HG03064 (cell line): ENCODE measurements at regions not wholly inside any gene's neighbourhood (a gene's known extent, or its start where the extent isn't known, plus 50 kb on each side); places are given as distances from the start of the nearest gene placed in this dataset.
"Not testable (repeated sequence)": the region's sequence is repeated elsewhere in the genome, so short reads cannot be mapped to it uniquely, and the experiment has no call there.

Experiments
- ATAC-seq: cut with Tn5 transposase; IDR thresholded peaks from one replicate; pipeline ENCODE4 v1.9.1; 2021; ENCODE audit warnings: low read depth; ENCODE audit not compliant: unreplicated experiment

DNA sequence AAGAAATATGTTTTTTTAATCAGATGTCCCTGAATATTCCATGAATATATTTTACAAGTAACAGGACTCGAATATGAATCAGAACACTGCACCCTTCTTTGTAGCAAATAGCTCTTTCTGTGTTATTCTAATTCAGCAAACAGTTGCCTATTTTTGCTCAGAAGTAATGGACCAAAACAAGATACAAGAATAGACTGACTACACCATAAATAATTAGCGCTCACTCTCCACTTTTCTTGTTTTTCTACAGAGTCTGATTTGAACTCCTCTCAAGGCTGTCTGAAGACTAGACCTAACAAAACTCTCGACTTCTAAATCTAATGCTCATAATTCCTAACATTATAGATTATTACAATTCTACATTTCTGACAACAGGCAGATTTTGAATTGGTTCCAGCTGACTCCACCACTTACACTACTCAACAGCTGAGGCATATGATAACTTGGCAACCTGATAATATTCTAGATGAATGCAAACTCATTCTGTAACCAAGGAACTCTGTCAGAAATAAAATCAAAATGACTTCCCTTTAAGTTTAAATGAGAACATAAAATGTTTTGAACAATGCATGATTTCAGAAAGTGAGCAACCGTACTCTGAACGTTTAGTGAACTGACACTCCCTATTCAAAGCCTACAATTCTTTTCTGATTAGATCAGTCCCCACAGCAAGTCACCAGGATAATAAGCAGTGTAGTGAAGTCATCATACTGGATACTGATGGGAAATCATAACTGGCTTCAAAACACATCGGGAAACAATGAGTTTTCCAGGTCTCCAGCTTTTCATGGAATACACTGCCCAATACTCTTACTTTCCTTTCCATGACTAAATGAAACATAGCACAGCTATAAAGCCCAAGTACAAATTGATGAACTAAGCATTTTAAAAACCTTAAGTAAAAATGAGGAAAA lies 114.2 kb upstream of the BEND6 start:
- ATAC-seq: no peak

DNA sequence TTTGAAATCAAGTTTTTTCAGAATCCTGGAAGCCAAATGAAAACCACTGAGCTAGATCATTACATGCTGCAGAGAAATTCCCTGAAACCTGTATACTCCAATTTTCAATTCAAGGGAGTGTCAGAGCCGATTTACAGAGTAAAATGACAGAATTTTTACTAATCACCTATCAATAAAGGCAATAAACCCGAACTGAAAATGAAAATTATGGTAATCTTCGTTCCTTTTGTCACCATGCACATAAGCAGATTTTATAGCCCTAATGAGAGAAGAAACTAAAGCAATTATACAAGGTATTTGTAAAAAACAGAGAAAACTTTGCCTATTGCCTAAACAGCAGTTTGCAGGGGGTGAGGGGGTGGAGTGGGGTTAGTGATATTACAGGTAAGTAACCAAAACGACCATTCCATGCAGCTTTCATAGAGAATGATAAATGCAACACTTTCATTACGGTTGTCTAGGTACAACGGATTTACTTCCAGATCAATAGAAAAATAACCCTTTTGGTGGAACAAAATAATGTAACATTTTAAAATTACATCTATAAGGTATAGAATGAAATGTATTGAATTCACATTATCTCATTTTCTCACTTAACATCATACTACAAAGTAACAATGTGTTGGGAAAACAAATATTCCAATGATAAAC lies 115.2 kb upstream of the BEND6 start:
- ATAC-seq: no peak

DNA sequence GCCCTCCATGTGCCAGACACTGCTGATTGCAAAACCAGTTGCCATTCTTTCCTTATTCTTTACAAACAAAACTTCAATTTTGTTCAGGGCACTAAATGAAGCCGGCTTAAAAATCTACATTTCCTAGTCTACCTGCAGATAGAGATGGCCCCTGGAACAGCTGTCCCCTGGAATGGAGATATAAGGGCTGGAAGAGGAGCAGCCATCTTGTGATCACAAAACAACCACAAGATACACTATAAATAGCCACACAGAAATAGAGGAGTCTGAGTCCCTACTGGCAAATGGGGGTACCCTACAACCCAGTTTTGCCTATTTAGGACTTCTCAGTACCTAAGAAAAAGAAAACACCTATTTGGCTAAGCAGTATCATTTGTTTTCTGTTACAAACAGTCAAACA lies 115.9 kb upstream of the BEND6 start:
- ATAC-seq: no peak

DNA sequence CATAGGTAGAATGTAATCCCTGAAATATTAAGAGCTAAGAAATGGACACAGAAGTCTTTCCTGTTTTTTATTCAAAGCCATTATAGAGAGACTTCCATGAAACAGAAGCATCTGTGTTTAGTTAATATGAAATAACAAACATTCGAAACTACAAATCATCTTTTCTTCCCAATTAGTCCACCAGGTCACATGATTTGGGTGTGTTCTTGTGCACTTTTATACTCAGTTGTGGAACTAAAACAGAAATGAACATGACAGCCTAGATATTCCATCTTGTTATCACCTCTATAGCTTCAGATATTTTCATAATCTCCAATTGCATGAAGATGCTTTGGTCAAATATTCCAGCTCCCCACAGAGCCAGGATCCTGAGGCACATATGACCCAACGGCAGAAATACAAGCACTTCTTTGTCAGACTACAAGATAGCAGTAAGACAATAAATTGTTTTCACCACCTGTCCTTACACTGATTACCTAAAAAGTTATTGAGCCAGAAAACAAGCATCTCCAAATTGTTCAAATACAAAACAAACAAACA lies 116.8 kb upstream of the BEND6 start:
- ATAC-seq: no peak

DNA sequence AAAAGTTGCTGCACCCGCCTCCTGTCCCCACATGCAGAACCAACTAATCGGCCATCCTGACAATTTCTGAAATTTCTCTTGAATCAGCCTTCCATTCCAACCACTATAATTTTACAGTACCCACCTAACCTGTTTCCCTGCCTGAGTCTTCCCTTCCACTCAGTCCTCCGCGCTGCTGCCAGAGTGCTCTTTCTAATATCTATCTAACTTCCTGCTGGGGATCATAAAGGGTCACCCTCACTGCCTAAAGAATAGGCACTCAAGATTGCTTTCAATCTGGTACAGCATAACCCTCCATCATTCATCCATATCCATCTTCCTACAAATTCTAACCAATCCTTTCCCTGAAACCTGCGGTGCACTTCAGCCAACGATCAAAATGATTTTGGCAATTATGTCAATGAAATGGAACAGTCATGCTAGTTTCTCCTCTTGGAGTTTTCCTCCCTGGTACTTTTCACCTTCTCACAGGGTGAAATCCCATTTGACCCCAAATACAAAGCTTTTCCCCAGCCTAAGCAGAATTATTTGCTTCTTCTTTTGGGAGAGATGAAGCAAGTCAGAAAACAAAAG lies 117.5 kb upstream of the BEND6 start:
- no peak for ATAC-seq

DNA sequence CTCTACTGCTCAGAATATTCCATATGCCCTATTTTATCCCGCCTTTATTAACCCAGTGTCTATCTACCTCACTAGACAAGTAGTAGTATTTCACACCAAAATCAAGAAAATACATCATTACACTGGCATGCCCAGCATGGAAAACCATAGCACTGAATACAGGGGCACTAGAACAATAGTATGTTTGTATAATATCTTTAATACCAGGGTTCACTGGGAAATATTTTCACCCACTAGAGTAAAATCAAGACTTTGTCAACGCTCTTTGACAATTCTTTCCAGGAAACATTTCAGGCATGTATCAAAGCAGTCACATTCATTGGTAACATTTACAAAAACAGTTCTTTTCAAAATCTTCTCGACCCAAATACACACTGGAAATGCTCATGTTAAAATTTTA lies 119.3 kb upstream of the BEND6 start:
- ATAC-seq: no peak

DNA sequence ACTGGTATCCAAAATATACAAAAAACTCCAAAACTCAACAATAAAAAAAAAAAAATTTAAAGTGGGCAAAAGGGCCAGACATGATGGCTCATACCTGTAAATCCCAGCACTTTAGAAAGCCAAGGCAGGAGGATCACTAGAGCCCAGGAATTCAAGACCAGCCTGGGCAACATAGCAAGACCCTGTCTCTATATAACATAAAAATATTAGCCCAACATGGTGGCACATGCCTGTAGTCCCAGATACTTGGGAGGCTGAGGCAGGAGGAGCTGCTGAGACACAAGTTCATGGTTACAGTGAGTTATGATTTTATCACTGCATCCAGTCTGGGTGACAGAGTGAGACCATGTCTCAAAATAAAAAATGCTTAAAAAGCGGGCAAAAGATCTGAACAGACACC lies 121.0 kb upstream of the BEND6 start:
- no peak for ATAC-seq

DNA sequence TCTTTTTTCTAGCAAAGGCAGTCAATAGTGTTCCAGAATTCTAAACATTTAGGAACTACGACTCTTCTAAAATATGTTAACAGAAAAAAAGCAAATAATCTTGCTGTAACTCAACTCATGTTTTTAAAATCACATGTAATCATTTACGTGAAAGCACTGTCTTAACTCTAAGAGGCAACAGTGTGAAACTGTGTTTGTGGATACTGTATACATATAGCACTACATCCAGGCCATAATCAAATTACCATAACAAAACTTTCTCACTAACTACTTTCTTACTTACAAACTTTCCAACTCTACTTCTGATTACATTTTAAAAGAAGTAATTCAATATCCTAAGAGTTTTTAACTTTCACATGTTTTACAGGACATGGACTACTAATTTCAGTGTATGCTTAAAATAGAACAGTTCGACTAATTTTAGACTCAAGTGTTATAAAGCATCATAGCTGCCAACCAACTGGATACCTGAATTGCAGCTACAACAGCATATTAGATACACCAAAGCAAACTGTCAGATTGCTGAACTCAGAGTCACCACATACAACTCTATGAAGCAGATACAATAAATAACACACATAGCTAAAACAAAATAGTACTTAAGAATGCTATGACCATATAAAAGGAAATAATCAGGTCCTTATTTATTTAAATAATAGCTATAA lies 121.6 kb upstream of the BEND6 start:
- ATAC-seq: no peak

DNA sequence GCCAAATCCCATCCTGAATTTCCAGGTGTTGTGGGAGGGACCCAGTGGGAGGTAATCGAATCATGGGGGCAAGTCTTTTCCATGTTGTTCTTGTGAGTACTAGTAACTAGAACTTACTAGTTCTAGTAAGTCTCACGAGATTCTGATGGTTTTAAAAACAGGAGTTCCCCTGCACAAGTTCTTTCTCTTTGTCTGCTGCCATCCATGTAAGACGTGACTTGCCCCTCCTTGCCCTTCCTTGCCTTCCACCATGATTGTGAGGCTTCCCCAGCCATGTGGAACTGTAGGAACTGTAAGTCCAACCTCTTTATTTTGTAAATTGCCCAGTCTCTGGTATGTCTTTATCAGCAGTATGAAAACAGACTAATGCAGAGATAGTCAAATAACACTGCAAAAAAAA lies 122.7 kb upstream of the BEND6 start:
- ATAC-seq: no peak

DNA sequence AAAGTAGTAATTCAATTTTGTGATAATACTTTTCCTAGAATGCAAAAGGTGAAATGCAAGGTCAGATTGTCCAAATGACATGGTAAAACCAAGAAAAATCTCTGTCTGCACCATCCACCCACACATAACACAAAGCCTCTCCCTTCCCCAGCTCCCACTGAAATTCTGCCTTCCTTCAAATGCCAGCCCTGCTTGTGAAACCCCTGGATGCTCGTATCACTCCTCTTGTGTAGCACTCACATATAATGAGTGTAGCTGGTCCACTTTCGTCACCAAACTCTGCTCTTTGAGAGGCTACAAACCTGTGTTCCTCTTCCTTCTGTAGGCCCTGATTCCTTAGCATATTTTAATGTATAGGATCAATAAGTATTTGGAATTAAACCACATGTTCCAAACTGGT lies 123.6 kb upstream of the BEND6 start:
- no peak for ATAC-seq

DNA sequence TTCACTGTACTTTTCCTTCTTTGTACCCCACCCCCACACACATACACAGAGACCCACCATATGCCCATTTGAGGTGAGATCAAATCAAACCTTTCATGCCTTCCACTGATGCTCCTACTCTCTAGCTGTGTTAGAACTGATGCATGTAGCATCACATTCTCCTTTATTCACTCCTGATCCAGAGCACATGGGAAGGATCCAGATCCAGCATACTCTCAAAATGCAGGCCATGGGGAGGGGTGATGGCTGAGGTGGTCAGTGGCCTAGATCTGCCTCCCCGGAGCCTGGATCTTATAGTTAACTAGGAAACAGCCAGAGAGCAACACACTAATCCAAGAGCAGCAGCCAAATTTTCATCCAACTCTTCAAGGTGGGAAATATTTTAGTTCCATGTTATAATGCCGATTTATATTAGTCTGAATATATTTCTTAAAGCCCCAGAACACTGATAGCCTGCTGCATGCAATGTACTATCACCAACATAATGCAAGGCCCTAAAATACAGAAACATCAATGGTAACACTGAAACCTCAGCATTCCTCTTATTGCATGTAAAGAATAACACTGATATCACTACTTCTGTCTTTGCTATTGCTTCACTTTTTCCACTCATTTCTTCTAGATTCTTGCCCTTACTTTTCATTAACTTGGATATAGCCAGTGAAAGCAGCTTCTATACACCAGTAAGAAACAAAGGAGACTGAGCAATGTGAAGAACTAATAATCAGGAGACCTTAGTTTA lies 126.8 kb upstream of the BEND6 start:
- no peak for ATAC-seq

DNA sequence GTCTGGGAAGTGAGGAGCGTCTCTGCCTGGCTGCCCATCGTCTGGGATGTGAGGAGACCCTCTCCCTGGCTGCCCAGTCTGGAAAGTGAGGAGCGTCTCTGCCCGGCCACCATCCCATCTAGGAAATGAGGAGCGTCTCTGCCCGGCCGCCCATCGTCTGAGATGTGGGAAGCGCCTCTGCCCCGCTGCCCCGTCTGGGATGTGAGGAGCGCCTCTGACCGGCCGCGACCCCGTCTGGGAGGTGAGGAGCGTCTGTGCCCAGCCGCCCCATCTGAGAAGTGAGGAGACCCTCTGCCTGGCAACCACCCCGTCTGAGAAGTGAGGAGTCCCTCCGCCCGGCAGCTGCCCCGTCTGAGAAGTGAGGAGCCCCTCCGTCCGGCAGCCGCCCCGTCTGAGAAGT lies 130.5 kb upstream of the BEND6 start:
- ATAC-seq: not testable (repeated sequence)

DNA sequence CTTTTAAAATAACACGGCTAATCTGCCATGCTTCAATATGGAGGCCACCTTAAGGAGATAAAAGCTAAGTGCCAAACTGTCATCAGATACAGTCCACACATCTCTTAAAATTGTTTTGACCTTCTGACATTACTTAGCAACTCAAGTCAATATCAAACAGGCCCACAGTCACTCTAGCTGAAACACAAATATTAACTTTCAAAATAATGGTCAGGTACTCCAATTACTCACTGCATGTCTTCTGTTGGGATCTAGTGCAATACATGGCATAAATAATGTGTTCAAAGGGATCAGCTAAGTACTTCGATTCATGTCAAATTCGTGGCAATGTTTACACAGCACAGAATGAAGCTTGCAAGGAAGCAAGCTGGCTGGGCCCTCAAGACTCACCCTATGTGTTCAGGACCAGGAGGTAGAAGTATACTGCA lies 133.9 kb upstream of the BEND6 start:
- ATAC-seq: no peak

DNA sequence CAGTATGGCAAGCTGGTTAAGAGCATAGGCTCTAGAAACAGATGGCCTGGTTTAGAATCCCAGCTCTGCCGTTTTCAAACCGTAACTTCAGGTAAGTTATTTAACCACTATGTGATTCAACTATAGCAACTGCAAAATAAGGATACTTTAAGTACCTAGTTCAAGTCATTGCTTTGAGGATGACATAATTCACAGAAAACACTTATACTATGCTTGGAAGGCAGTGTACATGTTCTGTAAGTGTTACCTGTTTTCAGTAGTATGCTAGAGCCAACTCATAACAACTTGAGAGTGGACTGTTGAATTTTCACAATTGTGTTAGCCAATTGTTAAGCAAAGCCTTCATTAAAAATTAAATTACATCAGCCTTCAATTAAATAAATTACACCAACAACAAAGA lies 134.8 kb upstream of the BEND6 start:
- no peak for ATAC-seq

DNA sequence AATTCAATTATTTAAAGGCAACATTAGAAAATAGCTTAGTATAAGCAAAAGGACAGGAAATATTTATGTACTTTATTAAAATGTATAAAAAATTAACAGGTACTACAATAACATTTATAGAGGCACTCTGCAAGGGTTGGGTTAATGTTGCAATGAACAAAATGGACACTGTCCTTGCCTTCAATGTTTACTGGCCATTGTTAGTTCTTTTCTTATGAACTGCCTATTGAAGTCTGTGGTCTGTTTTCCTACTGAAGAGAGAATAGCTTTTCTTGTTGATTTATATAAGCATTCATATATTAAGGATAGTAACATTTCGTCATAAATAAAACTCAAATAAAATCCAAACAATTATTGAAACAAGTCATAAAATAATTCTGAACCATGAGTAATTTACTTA lies 135.3 kb upstream of the BEND6 start:
- no peak for ATAC-seq

DNA sequence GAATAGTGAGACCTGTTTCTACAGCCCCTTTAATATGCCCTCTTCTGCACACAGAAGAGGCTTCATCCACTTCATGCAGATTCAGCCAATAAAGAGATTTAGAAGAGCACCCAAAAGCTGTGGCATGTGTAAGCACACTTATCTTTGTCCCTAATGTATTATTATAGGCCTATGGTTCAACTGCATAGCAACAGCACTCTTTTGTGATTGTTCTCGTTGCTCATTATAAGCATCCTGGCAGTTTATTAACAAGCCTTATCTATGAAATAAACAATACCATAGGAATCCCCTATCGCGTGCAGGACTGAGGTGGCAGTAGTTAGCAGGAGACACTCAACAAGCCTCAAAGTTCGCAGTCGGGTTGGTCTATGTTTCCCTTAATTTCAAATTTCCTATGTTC lies 138.5 kb upstream of the BEND6 start:
- ATAC-seq: no peak

DNA sequence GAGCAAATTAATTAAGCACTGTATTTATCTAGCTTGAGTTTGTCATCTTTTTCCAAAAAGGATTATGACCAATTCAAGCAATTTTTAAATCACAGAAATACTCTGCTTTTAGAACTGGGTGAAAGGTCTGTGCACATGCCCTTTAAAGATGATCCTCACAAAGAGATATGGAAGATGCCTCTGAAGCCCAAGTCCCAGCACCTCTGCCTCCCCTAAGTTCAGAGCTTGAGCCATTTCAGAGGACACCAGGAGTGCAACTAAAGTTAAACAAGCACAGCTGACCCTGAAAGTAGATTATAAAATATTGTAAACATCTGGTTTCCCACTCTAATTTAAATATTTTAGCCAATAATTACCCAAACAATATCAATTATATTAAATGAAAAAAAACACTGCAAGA lies 139.5 kb upstream of the BEND6 start:
- no peak for ATAC-seq

DNA sequence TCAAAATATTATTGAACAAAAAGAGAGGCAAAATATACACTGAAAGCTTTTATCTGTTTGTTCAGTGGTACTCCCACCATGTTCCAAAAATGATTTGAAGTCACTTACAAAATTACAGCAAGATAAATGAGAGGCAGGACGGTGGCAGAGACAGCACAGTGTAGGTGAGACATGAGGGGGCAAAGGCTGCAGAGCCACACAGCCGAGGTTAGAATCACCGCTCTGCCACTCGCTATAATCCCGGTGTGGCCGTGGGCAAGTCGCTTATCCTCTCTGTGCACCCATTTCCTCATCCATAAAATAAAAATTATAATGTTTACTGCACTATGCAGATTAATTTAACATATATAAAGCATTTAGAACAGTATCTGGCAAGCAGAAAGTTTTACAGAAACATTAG lies 140.1 kb upstream of the BEND6 start:
- ATAC-seq: no peak

DNA sequence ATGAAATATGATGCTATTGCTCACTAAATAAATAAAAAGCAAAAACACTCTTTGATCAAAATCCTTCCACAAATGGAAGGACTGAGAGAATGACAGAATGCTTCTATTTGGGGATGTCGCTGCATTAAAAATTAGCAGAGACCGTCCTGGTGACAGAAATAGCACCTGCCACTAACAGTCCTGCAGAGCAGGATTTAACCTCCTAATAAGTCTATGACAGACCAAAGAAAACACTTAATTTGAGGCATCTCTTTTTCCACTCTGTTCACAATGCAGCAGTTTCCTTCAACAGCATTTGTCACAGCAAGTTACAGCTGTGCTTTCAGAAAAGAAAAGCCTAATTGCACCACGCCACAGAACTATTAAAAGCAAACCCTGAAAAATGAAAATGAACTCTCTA lies 140.6 kb upstream of the BEND6 start:
- no peak for ATAC-seq

DNA sequence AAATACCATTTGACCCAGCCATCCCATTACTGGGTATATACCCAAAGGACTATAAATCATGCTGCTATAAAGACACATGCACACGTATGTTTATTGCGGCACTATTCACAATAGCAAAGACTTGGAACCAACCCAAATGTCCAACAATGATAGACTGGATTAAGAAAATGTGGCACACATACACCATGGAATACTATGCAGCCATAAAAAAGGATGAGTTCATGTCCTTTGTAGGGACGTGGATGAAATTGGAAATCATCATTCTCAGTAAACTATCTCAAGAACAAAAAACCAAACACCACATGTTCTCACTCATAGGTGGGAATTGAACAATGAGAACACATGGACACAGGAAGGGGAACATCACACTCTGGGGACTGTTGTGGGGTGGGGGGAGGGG lies 142.1 kb upstream of the BEND6 start:
- ATAC-seq: not testable (repeated sequence)
